ENCODE measurements at regions not wholly inside any gene's neighbourhood (a gene's known extent, or its start where the extent isn't known, plus 50 kb on each side); places are given as distances from the start of the nearest gene placed in this dataset.
A peak's percentile ranks its signal among the peaks of the same experiment; 100 is the strongest.
"Not testable (repeated sequence)": the region's sequence is repeated elsewhere in the genome, so short reads cannot be mapped to it uniquely, and the experiment has no call there.

- no peak overlapping the region for H3K9ac ChIP-seq (ENCODE audit: low read length)
- peaks cover 0 to 19% of the 10 kb centered on the region in 2 experiments; a peak in 2 of 4 replicates for H3K4me1 ChIP-seq (ENCODE audit: control insufficient read depth in 1 of 2, insufficient read depth in 2 of 2, low read length in 2 of 2)
- peak overlapping the region; percentile 36; the same call in 1 of the 2 replicates for H3K4me2 ChIP-seq (ENCODE audit: low read length)
- H3K9me2 ChIP-seq (ENCODE audit: insufficient read depth): no peaks in the 10 kb centered on the region
- no peaks in the 10 kb centered on the region for H3K9me3 ChIP-seq (ENCODE audit: control insufficient read depth in 1 of 2, insufficient read depth in 1 of 2, low read depth in 1 of 2, low read length in 2 of 2)
- H4K20me1 ChIP-seq (ENCODE audit: insufficient read depth): no peaks in the 10 kb centered on the region
- no peaks in the 10 kb centered on the region for H3K36me3 ChIP-seq (ENCODE audit: control insufficient read depth in 1 of 2, insufficient read depth in 2 of 2, low read length in 2 of 2)
- RAD21 ChIA-PET (ENCODE audit: low non-redundant PET in 1 of 2, low total read pairs in 2 of 2, uncharacterized antibody in 2 of 2, unreplicated experiment in 2 of 2): interaction anchor here in 1 of 2 experiments (0.7 to 1.0 kb wide), 3 partner anchors 20 to 116 kb away, joined by 3 to 4 read pairs (median 3); no protein-coding TSS in a partner anchor
- BruUV-seq (replicated peaks): no TSS peak
- intact Hi-C loops (cut with micrococcal nuclease): loop anchor here (5.0 kb wide), 1 partner anchor 266 kb away; no protein-coding TSS in a partner anchor
- ATAC-seq: peak; percentile 97
- H3K27me3 ChIP-seq (ENCODE audit: insufficient read depth, low read length): no peaks in the 10 kb centered on the region
- H3K27ac ChIP-seq (ENCODE audit: low read depth, low read length): no peak overlapping the region
- peak; percentile 61 for DNase-seq (ENCODE audit: low read depth, low spot score)
- H2AFZ ChIP-seq (ENCODE audit: low read depth, low read length, poor library complexity, severe bottlenecking): peak overlapping the region; percentile 99
- POLR2A ChIA-PET: no interaction called here
- no peak overlapping the region for H3K4me3 ChIP-seq (replicated peaks in 1 of 2; ENCODE audit: low read depth in 1 of 2, low read length in 2 of 2)
- no peaks in the 10 kb centered on the region for H3K79me2 ChIP-seq (ENCODE audit: insufficient read depth, low read length)
- CTCF ChIA-PET: interaction anchor here (0.7 to 1.9 kb wide), 23 partner anchors 9 to 291 kb away, joined by 3 to 21 read pairs (median 5); no protein-coding TSS in a partner anchor
- TF ChIP-seq RAD21 (IDR thresholded peaks at IDR 0.05; ENCODE audit: low read depth) (peak; percentile 81), YY1 (IDR thresholded peaks at IDR 0.05; ENCODE audit: extremely low read depth, insufficient replicate concordance, low read depth, low read length) (peak; percentile 36), EGR1 (IDR thresholded peaks at IDR 0.05; ENCODE audit: low read depth) (no peak), CTCF (IDR thresholded peaks at IDR 0.05 in 2 of 3, conservative IDR thresholded peaks at IDR 0.05 in 1 of 3; ENCODE audit: borderline replicate concordance in 1 of 3, insufficient read depth in 1 of 3, low read depth in 2 of 3, low read length in 2 of 3) (peak; percentile 77 to 89 (median 88)), FOSL1 (IDR thresholded peaks at IDR 0.05; ENCODE audit: low read depth) (no peak)
Observed at GRCh38 chr7:142516038-142516501, 233.2 kb upstream of the PRSS1 start.

- H2AFZ ChIP-seq (ENCODE audit: low read depth, low read length, poor library complexity, severe bottlenecking); BruUV-seq (replicated peaks); RAD21 ChIA-PET (ENCODE audit: low non-redundant PET in 1 of 2, low total read pairs in 2 of 2, uncharacterized antibody in 2 of 2, unreplicated experiment in 2 of 2); H3K4me3 ChIP-seq (replicated peaks in 1 of 2; ENCODE audit: low read depth in 1 of 2, low read length in 2 of 2); DNase-seq (ENCODE audit: low read depth, low spot score); H3K9ac ChIP-seq (ENCODE audit: low read length); ATAC-seq; POLR2A ChIA-PET; H3K36me3 ChIP-seq (ENCODE audit: control insufficient read depth in 1 of 2, insufficient read depth in 2 of 2, low read length in 2 of 2); H3K9me3 ChIP-seq (ENCODE audit: control insufficient read depth in 1 of 2, insufficient read depth in 1 of 2, low read depth in 1 of 2, low read length in 2 of 2); H3K4me2 ChIP-seq (ENCODE audit: low read length); H3K9me2 ChIP-seq (ENCODE audit: insufficient read depth); H3K27me3 ChIP-seq (ENCODE audit: insufficient read depth, low read length); H4K20me1 ChIP-seq (ENCODE audit: insufficient read depth); H3K27ac ChIP-seq (ENCODE audit: low read depth, low read length); H3K79me2 ChIP-seq (ENCODE audit: insufficient read depth, low read length): not testable (repeated sequence)
- intact Hi-C loops (cut with micrococcal nuclease): loop anchor here (5.0 kb wide), 1 partner anchor 268 kb away; no protein-coding TSS in a partner anchor
- CTCF ChIA-PET: interaction anchor here (1.1 to 1.8 kb wide), 3 partner anchors 13 to 74 kb away, joined by 3 to 17 read pairs (median 3); no protein-coding TSS in a partner anchor
- H3K4me1 ChIP-seq (ENCODE audit: control insufficient read depth in 1 of 2, insufficient read depth in 2 of 2, low read length in 2 of 2): peaks cover 0 to 22% of the 10 kb centered on the region in 2 experiments; a peak in 2 of 4 replicates
Observed at GRCh38 chr7:142514716-142515115, 234.6 kb upstream of the PRSS1 start.

Data from HCT116 (cell line).